H1 (cell line): ENCODE measurements at regions not wholly inside any gene's neighbourhood (a gene's known extent, or its start where the extent isn't known, plus 50 kb on each side); places are given as distances from the start of the nearest gene placed in this dataset.

Experiments used
- CTCF ChIA-PET: fragments of 300-600 bp; sonication (Branson Sonifier 250); formaldehyde crosslinking; loops from one replicate; lab custom pipeline; 2021; ENCODE audit not compliant: partially characterized antibody; lab: Charles Lee
- POLR2A ChIA-PET: fragments of 300-600 bp; sonication (Branson Sonifier 250); formaldehyde crosslinking; loops from one replicate; lab custom pipeline; 2021; ENCODE audit warnings: inconsistent platforms; ENCODE audit not compliant: partially characterized antibody; lab: Charles Lee
- DNase-seq, 2 experiments: peaks; one replicate each; pipeline versions ENCODE4 v3.0.0 to v3.0.0-alpha.2; 2010 to 2022; ENCODE audit warnings: low spot score in 2 of 2, low read depth in 1 of 2, mixed read lengths in 1 of 2
- FAIRE-seq: peaks from 2 replicates; lab custom pipeline; 2011; peaks lifted over from hg19 to GRCh38; lab: Jason Lieb, UNC
- H2AFZ ChIP-seq: 2 replicates; pipeline ENCODE4 v1.8.1; 2012; ENCODE audit warnings: low read length, inconsistent platforms
- H2AK5ac ChIP-seq: 2 replicates; pipeline ENCODE4 v1.6.1; 2013; ENCODE audit warnings: low read depth, low read length
- H2BK120ac ChIP-seq: replicated peaks from 2 replicates; pipeline ENCODE3; 2013; ENCODE audit warnings: low read depth, low read length, inconsistent platforms
- H2BK12ac ChIP-seq: 2 replicates; pipeline ENCODE4 v1.6.1; 2013; ENCODE audit warnings: low read depth, low read length
- H2BK15ac ChIP-seq: 2 replicates; pipeline ENCODE4 v1.6.1; 2013; ENCODE audit warnings: low read length
- H2BK20ac ChIP-seq: 2 replicates; pipeline ENCODE4 v1.6.1; 2013; ENCODE audit warnings: low read length
- H2BK5ac ChIP-seq: 2 replicates; pipeline ENCODE4 v1.6.1; 2013; ENCODE audit warnings: low read depth, low read length
- H3K14ac ChIP-seq: 2 replicates; pipeline ENCODE4 v1.6.1; 2013; ENCODE audit warnings: inconsistent platforms; ENCODE audit not compliant: insufficient read length
- H3K18ac ChIP-seq: 2 replicates; pipeline ENCODE4 v1.6.1; 2013; ENCODE audit warnings: low read length; ENCODE audit errors: extremely low read depth
- H3K23ac ChIP-seq: 2 replicates; pipeline ENCODE4 v1.6.1; 2013; ENCODE audit warnings: inconsistent platforms; ENCODE audit not compliant: insufficient read length
- H3K23me2 ChIP-seq: 2 replicates; pipeline ENCODE4 v1.6.1; 2013; ENCODE audit warnings: low read depth, low read length
- H3K27ac ChIP-seq: 2 replicates; pipeline ENCODE4 v1.6.1; 2011; ENCODE audit warnings: low read depth, low read length, inconsistent platforms
- H3K27me3 ChIP-seq, 4 experiments: replicated peaks in 1 of 4; 1 replicate in 1 of 4; 2 replicates in 3 of 4; pipeline versions ENCODE4 v1.6.1 to v1.8.1; 2011 to 2013; ENCODE audit warnings: low read length in 3 of 4, mild to moderate bottlenecking in 3 of 4, inconsistent platforms in 2 of 4, mixed read lengths in 2 of 4, moderate library complexity in 1 of 4; ENCODE audit not compliant: control insufficient read depth in 3 of 4, insufficient read depth in 3 of 4; ENCODE audit errors: extremely low read depth in 1 of 4
- H3K36me3 ChIP-seq, 4 experiments: 2 replicates each; pipeline versions ENCODE4 v1.6.1 to v1.8.1; 2011 to 2013; ENCODE audit warnings: mild to moderate bottlenecking in 4 of 4, low read length in 3 of 4, moderate library complexity in 2 of 4, control low read depth in 1 of 4, inconsistent platforms in 1 of 4; ENCODE audit not compliant: insufficient read depth in 4 of 4, control insufficient read depth in 2 of 4
- H3K4ac ChIP-seq: replicated peaks from 2 replicates; pipeline ENCODE3; 2013; ENCODE audit warnings: low read length, low read depth, mixed read lengths, inconsistent platforms; ENCODE audit not compliant: insufficient read length
- H3K4me1 ChIP-seq, 4 experiments: replicated peaks in 1 of 4; 1 replicate in 1 of 4; 2 replicates in 3 of 4; pipeline versions ENCODE4 v1.6.1 to v1.8.1; 2011 to 2013; ENCODE audit warnings: low read length in 3 of 4, inconsistent platforms in 2 of 4, mixed read lengths in 1 of 4; ENCODE audit not compliant: insufficient read depth in 4 of 4, control insufficient read depth in 3 of 4
- H3K4me2 ChIP-seq, 2 experiments: 2 replicates each; pipeline versions ENCODE4 v1.6.1 to v1.8.1; 2011 to 2013; ENCODE audit warnings: low read depth in 2 of 2, low read length in 2 of 2, control low read depth in 1 of 2, inconsistent platforms in 1 of 2, mild to moderate bottlenecking in 1 of 2; ENCODE audit not compliant: insufficient read depth in 1 of 2
- H3K4me3 ChIP-seq, 4 experiments: fragments of 200-600, 300-600 bp in 1 of 4; sonication (generic), shearing (Covaris generic), sonication (Bioruptor Twin) in 1 of 4; 2 replicates each; pipeline versions ENCODE4 v1.5.1 to v1.8.1; 2011 to 2016; ENCODE audit warnings: low read length in 4 of 4, low read depth in 3 of 4, control low read depth in 2 of 4, inconsistent platforms in 2 of 4, mild to moderate bottlenecking in 2 of 4, mixed read lengths in 1 of 4, moderate library complexity in 1 of 4; ENCODE audit not compliant: insufficient read depth in 2 of 4; ENCODE audit errors: extremely low read depth in 1 of 4
- H3K56ac ChIP-seq: replicated peaks from 2 replicates; pipeline ENCODE3; 2013; ENCODE audit warnings: low read depth, mild to moderate bottlenecking, mixed read lengths, low read length, inconsistent platforms; ENCODE audit not compliant: insufficient read length
- H3K79me1 ChIP-seq: 2 replicates; pipeline ENCODE4 v1.6.1; 2013; ENCODE audit warnings: low read depth, low read length, control low read depth
- H3K79me2 ChIP-seq, 2 experiments: 2 replicates each; pipeline versions ENCODE4 v1.6.1 to v1.8.1; 2012 to 2013; ENCODE audit warnings: low read length in 2 of 2, mild to moderate bottlenecking in 2 of 2, inconsistent platforms in 1 of 2; ENCODE audit not compliant: insufficient read depth in 2 of 2, control insufficient read depth in 1 of 2
- H3K9ac ChIP-seq, 4 experiments: replicated peaks in 1 of 4; 1 replicate in 1 of 4; 2 replicates in 3 of 4; pipeline versions ENCODE4 v1.6.1 to v1.8.1; 2011 to 2013; ENCODE audit warnings: low read depth in 3 of 4, low read length in 3 of 4, control low read depth in 2 of 4, mild to moderate bottlenecking in 2 of 4, moderate library complexity in 2 of 4, inconsistent platforms in 1 of 4; ENCODE audit errors: extremely low read depth in 1 of 4
- H3K9me3 ChIP-seq, 2 experiments: 2 replicates each; pipeline versions ENCODE4 v1.6.1 to v1.8.1; 2012 to 2013; ENCODE audit warnings: mild to moderate bottlenecking in 2 of 2, moderate library complexity in 2 of 2, control low read depth in 1 of 2, inconsistent platforms in 1 of 2, low read depth in 1 of 2, low read length in 1 of 2, mixed read lengths in 1 of 2; ENCODE audit not compliant: insufficient read depth in 2 of 2
- H4K20me1 ChIP-seq, 2 experiments: replicated peaks in 1 of 2; 2 replicates each; pipeline versions ENCODE3 to v1.8.1; 2011 to 2013; ENCODE audit warnings: inconsistent platforms in 2 of 2, low read length in 2 of 2, mild to moderate bottlenecking in 1 of 2; ENCODE audit not compliant: insufficient read depth in 2 of 2, control insufficient read depth in 1 of 2
- H4K5ac ChIP-seq: 2 replicates; pipeline ENCODE4 v1.6.1; 2013; ENCODE audit warnings: low read length, low read depth, mixed read lengths, inconsistent platforms; ENCODE audit not compliant: insufficient read length
- H4K8ac ChIP-seq: 2 replicates; pipeline ENCODE4 v1.8.0; 2013; ENCODE audit warnings: mild to moderate bottlenecking, moderate library complexity, low read length, inconsistent platforms; ENCODE audit not compliant: insufficient read depth; ENCODE audit errors: extremely low read depth
- H4K91ac ChIP-seq: replicated peaks from 2 replicates; pipeline ENCODE3; 2013; ENCODE audit warnings: low read length, mixed read lengths, inconsistent platforms; ENCODE audit not compliant: insufficient read length
- CBX8 ChIP-seq: fragments of 300-800, 300-1000 bp; sonication (generic); IDR thresholded peaks from 2 replicates; pipeline ENCODE4 v1.7.1; 2016; ENCODE audit warnings: low read depth, low read length, borderline replicate concordance
- CTCF ChIP-seq, 3 experiments: IDR thresholded peaks; 1 replicate in 2 of 3; 2 replicates in 1 of 3; pipeline versions ENCODE4 v1.5.1 to v1.6.1; 2011; ENCODE audit warnings: low read length in 3 of 3, mild to moderate bottlenecking in 3 of 3, inconsistent platforms in 2 of 3, low read depth in 1 of 3, moderate library complexity in 1 of 3; ENCODE audit not compliant: insufficient read depth in 1 of 3; ENCODE audit errors: control extremely low read depth in 1 of 3
- EP300 ChIP-seq, 2 experiments: IDR thresholded peaks; 1 replicate in 1 of 2; 2 replicates in 1 of 2; pipeline ENCODE4 v1.6.1; 2011 to 2012; ENCODE audit warnings: low read depth in 2 of 2, low read length in 2 of 2, mild to moderate bottlenecking in 2 of 2, borderline replicate concordance in 1 of 2, inconsistent platforms in 1 of 2, moderate library complexity in 1 of 2
- EZH2 ChIP-seq: fragments of 200-600 bp; sonication (generic); IDR thresholded peaks from 2 replicates; pipeline ENCODE4 v1.7.1; 2012; ENCODE audit warnings: low read depth, mild to moderate bottlenecking, moderate library complexity, low read length, inconsistent platforms; ENCODE audit not compliant: severe bottlenecking
- MAX ChIP-seq: IDR thresholded peaks from 2 replicates; pipeline ENCODE4 v1.6.1; 2012; ENCODE audit warnings: inconsistent platforms
- RBBP5 ChIP-seq: IDR thresholded peaks from 2 replicates; pipeline ENCODE4 v1.7.1; 2012; ENCODE audit warnings: low read depth, mild to moderate bottlenecking, inconsistent platforms, low read length, moderate library complexity, borderline replicate concordance
- SAP30 ChIP-seq: fragments of 300-600 bp; sonication (generic); IDR thresholded peaks from 2 replicates; pipeline ENCODE4 v1.7.1; 2012; ENCODE audit warnings: low read length, moderate library complexity, mild to moderate bottlenecking, inconsistent platforms; ENCODE audit not compliant: insufficient read depth, insufficient replicate concordance
- WGBS, 2 experiments: shearing (Covaris generic) in 1 of 2; methylation state at CpG; one replicate each; pipeline versions ENCODE4 v1.1.6 to v1.1.7; 2013 to 2015; ENCODE audit warnings: low lambda C conversion rate in 2 of 2, mixed read lengths in 2 of 2, inconsistent platforms in 1 of 2, low coverage in 1 of 2, missing lambda C conversion rate in 1 of 2; ENCODE audit not compliant: insufficient replicate concordance in 2 of 2, insufficient coverage in 1 of 2, insufficient read length in 1 of 2; ENCODE audit errors: extremely low coverage in 1 of 2, missing lambda C conversion rate in 1 of 2; 5-methylcytosine and 5-hydroxymethylcytosine counted together
- TF ChIP-seq, protein P1 (sequence below): IDR thresholded peaks from 2 replicates; pipeline ENCODE4 v1.6.1; 2011; ENCODE audit warnings: low read length, improper control_type of control experiment

- Histone ChIP-seq H3K4me1 (no peaks in the 10 kb centered on the region), H2BK12ac (no peak overlapping the region), H3K18ac (no peak overlapping the region), H3K79me2 (no peaks in the 10 kb centered on the region), H3K4me3 (no peak overlapping the region), H4K8ac (no peak overlapping the region), H2BK5ac (no peak overlapping the region), H4K91ac (no peak overlapping the region), H2AFZ (no peak overlapping the region), H3K27me3 (no peaks in the 10 kb centered on the region), H2BK15ac (no peak overlapping the region), H3K9ac (no peak overlapping the region), H2BK120ac (no peak overlapping the region), H3K14ac (no peak overlapping the region), H3K9me3 (peaks cover 0 to 3% of the 10 kb centered on the region in 2 experiments; a peak in 1 of 4 replicates), H2AK5ac (no peak overlapping the region), H3K23me2 (no peaks in the 10 kb centered on the region), H3K79me1 (no peaks in the 10 kb centered on the region), H4K5ac (no peak overlapping the region), H2BK20ac (no peak overlapping the region), H4K20me1 (no peaks in the 10 kb centered on the region), H3K23ac (no peak overlapping the region), H3K27ac (no peak overlapping the region), H3K4me2 (no peak overlapping the region), H3K36me3 (no peaks in the 10 kb centered on the region), H3K56ac (no peak overlapping the region), H3K4ac (no peak overlapping the region)
- FAIRE-seq (no peak), DNase-seq (no peak)
- ChIA-PET CTCF (interaction anchor here (0.7 kb wide), 1 partner anchor 163 kb away, joined by 3 read pairs; no protein-coding TSS in a partner anchor), POLR2A (no interaction called here)
- WGBS, 2 experiments = 56% methylated on average over 3 of the region's 3 CpGs; no CpG with 5 or more reads in 1 of the 2 experiments
- TF ChIP-seq MAX (no peak), EP300 (IDR thresholded peaks at IDR 0.05; ENCODE audit: borderline replicate concordance in 1 of 2, low read depth in 2 of 2, low read length in 2 of 2) (no peak), RBBP5 (no peak), EZH2 (no peak), CTCF (IDR thresholded peaks at IDR 0.05; ENCODE audit: control extremely low read depth in 1 of 3, insufficient read depth in 1 of 3, low read depth in 1 of 3, low read length in 3 of 3) (no peak), SAP30 (no peak), CBX8 (no peak)
- TF ChIP-seq, protein P1, sequence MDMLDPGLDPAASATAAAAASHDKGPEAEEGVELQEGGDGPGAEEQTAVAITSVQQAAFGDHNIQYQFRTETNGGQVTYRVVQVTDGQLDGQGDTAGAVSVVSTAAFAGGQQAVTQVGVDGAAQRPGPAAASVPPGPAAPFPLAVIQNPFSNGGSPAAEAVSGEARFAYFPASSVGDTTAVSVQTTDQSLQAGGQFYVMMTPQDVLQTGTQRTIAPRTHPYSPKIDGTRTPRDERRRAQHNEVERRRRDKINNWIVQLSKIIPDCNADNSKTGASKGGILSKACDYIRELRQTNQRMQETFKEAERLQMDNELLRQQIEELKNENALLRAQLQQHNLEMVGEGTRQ = no peak
Observed at GRCh38 chr13:73572824-73573223, 514.0 kb downstream of the KLF5 start.
